Hepatocyte (in vitro differentiated cells): ENCODE measurements at regions not wholly inside any gene's neighbourhood (a gene's known extent, or its start where the extent isn't known, plus 50 kb on each side); places are given as distances from the start of the nearest gene placed in this dataset.

ENCODE experiments used
- CTCF ChIP-seq: fragments of 200-600 bp; sonication (generic); IDR thresholded peaks from 2 replicates; pipeline ENCODE4 v1.5.1; 2016; ENCODE audit warnings: antibody characterized with exemption, mild to moderate bottlenecking; ENCODE audit not compliant: poor library complexity
- EZH2phosphoT487 ChIP-seq: fragments of 200-600 bp; sonication (generic); IDR thresholded peaks from one replicate; pipeline ENCODE4 v1.6.1; 2018; ENCODE audit warnings: antibody characterized with exemption, mild to moderate bottlenecking, low read depth, moderate library complexity; ENCODE audit not compliant: unreplicated experiment, severe bottlenecking

DNA sequence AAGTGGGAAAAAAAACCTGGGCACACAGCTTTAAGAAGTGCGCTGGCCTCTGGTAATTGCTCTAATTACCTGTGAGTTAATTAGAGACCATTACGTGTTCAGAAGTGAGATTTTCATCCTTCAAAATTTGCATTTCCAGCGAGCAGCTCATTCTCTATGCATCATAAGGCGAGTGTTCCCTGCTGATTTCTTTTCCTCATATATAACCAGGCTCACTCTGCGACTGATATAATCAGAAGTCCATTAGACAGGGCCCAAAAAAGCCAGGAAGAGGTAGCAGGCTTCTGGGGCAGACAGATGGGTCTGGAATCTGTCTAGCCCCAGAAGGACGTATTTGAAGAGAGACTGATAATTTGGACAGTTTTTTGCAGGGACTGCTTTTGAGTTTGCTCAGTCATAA is 158.7 kb downstream of the MTHFS start:
- TF ChIP-seq CTCF (no peak), EZH2phosphoT487 (no peak)
